HEK293 (cell line): ENCODE measurements at regions not wholly inside any gene's neighbourhood (a gene's known extent, or its start where the extent isn't known, plus 50 kb on each side); places are given as distances from the start of the nearest gene placed in this dataset.
"Not testable (repeated sequence)": the region's sequence is repeated elsewhere in the genome, so short reads cannot be mapped to it uniquely, and the experiment has no call there.

ENCODE experiments used
- CTCF ChIA-PET: fragments of 350-600 bp; formaldehyde crosslinking; extraction: SDS; loops from one replicate; lab custom pipeline; 2021; ENCODE audit warnings: antibody characterized with exemption; lab: Yijun Ruan, JAX
- POLR2A ChIA-PET: fragments of 300-600 bp; formaldehyde crosslinking; extraction: SDS; loops from one replicate; lab custom pipeline; 2020; ENCODE audit warnings: antibody characterized with exemption, inconsistent platforms; lab: Yijun Ruan, JAX
- H3K27ac ChIP-seq: fragments of 200-500 bp; sonication (Bioruptor generic); 2 replicates; pipeline ENCODE4 v1.5.1; 2014; ENCODE audit warnings: low read depth, low read length, control low read depth, inconsistent platforms; ENCODE audit errors: extremely low read depth
- H3K36me3 ChIP-seq, 2 experiments: fragments of 200-500 bp in 1 of 2; sonication (Bioruptor generic) in 1 of 2; 1 replicate in 1 of 2; 2 replicates in 1 of 2; pipeline ENCODE4 v1.5.1; 2014 to 2017; ENCODE audit warnings: inconsistent platforms in 2 of 2, low read length in 2 of 2; ENCODE audit not compliant: control insufficient read depth in 2 of 2, insufficient read depth in 1 of 2
- H3K4me1 ChIP-seq: fragments of 200-500 bp; sonication (Bioruptor generic); 2 replicates; pipeline ENCODE4 v1.5.1; 2014; ENCODE audit warnings: mild to moderate bottlenecking, low read length, inconsistent platforms; ENCODE audit not compliant: control insufficient read depth, insufficient read depth
- H3K4me3 ChIP-seq: 2 replicates; pipeline ENCODE4 v1.5.1; 2011; ENCODE audit warnings: low read depth, mild to moderate bottlenecking, control low read depth, low read length, moderate library complexity
- H3K9me3 ChIP-seq: fragments of 200-500 bp; sonication (Bioruptor generic); 2 replicates; pipeline ENCODE4 v1.5.1; 2014; ENCODE audit warnings: low read depth, low read length, inconsistent platforms; ENCODE audit not compliant: control insufficient read depth, insufficient read depth
- KLF1 ChIP-seq: fragments of 450-650 bp; formaldehyde crosslinking; IDR thresholded peaks from 2 replicates; pipeline ENCODE4 v1.5.1; 2016; ENCODE audit warnings: missing biosample characterization, missing genetic modification characterization
- KLF16 ChIP-seq: fragments of 450-650 bp; formaldehyde crosslinking; IDR thresholded peaks from 2 replicates; pipeline ENCODE4 v1.5.1; 2017; ENCODE audit warnings: missing biosample characterization, missing genetic modification characterization
- KLF9 ChIP-seq: fragments of 450-650 bp; formaldehyde crosslinking; IDR thresholded peaks from 2 replicates; pipeline ENCODE4 v1.5.1; 2016; ENCODE audit warnings: missing biosample characterization, missing genetic modification characterization, low read depth
- OVOL3 ChIP-seq: fragments of 450-650 bp; formaldehyde crosslinking; IDR thresholded peaks from 2 replicates; pipeline ENCODE4 v1.5.1; 2016; ENCODE audit warnings: missing biosample characterization, missing genetic modification characterization
- SP7 ChIP-seq: fragments of 450-650 bp; formaldehyde crosslinking; IDR thresholded peaks from 2 replicates; pipeline ENCODE4 v1.5.1; 2016; ENCODE audit warnings: missing biosample characterization, missing genetic modification characterization
- TSHZ1 ChIP-seq: fragments of 450-650 bp; formaldehyde crosslinking; IDR thresholded peaks from 2 replicates; pipeline ENCODE4 v1.5.1; 2016; ENCODE audit warnings: missing biosample characterization, missing genetic modification characterization, borderline replicate concordance
- WT1 ChIP-seq: fragments of 450-650 bp; formaldehyde crosslinking; IDR thresholded peaks from 2 replicates; pipeline ENCODE4 v1.5.1; 2016; ENCODE audit warnings: missing biosample characterization, missing genetic modification characterization
- ZNF19 ChIP-seq: fragments of 450-650 bp; formaldehyde crosslinking; IDR thresholded peaks from 2 replicates; pipeline ENCODE4; 2016; ENCODE audit warnings: missing biosample characterization, missing genetic modification characterization, low read depth
- ZNF26 ChIP-seq: fragments of 450-650 bp; formaldehyde crosslinking; IDR thresholded peaks from 2 replicates; pipeline ENCODE4 v1.5.1; 2016; ENCODE audit warnings: missing biosample characterization, missing genetic modification characterization
- ZNF394 ChIP-seq: fragments of 450-650 bp; formaldehyde crosslinking; IDR thresholded peaks from 2 replicates; pipeline ENCODE4 v1.5.1; 2016; ENCODE audit warnings: missing biosample characterization, missing genetic modification characterization, mild to moderate bottlenecking, moderate library complexity, borderline replicate concordance
- ZNF398 ChIP-seq: fragments of 450-650 bp; formaldehyde crosslinking; IDR thresholded peaks from 2 replicates; pipeline ENCODE4 v1.5.1; 2017; ENCODE audit warnings: missing biosample characterization, missing genetic modification characterization
- ZNF449 ChIP-seq: fragments of 450-650 bp; formaldehyde crosslinking; IDR thresholded peaks from 2 replicates; pipeline ENCODE4 v1.5.1; 2017; ENCODE audit warnings: missing biosample characterization, mild to moderate bottlenecking, missing genetic modification characterization, moderate library complexity
- ZNF518A ChIP-seq: fragments of 450-650 bp; formaldehyde crosslinking; conservative IDR thresholded peaks from 2 replicates; pipeline ENCODE4 v1.5.1; 2016; ENCODE audit warnings: low read depth, missing biosample characterization, missing genetic modification characterization
- ZNF596 ChIP-seq: fragments of 450-650 bp; IDR thresholded peaks from 2 replicates; pipeline ENCODE4 v1.5.0; 2018; ENCODE audit warnings: missing biosample characterization, mild to moderate bottlenecking, missing genetic modification characterization, moderate library complexity
- ZNF639 ChIP-seq: fragments of 450-650 bp; formaldehyde crosslinking; IDR thresholded peaks from 2 replicates; pipeline ENCODE4 v1.5.1; 2016; ENCODE audit warnings: missing biosample characterization, missing genetic modification characterization

GRCh38 chr6:27642744-27643456 lies 170.0 kb upstream of the ZNF184 start (continued):
- no peak for TF ChIP-seq ZNF596 (tag by site-specific recombination)
- TF ChIP-seq ZNF19 (tag by site-specific recombination): no peak

- CTCF ChIA-PET: interaction anchor here (1.0 kb wide), 1 partner anchor 137 kb away, joined by 3 read pairs; no protein-coding TSS in a partner anchor
- POLR2A ChIA-PET, H3K27ac ChIP-seq, H3K4me3 ChIP-seq, H3K9me3 ChIP-seq, H3K4me1 ChIP-seq, H3K36me3 ChIP-seq: not testable (repeated sequence)
These were observed 163.0 kb upstream of the ZNF184 start for GRCh38 chr6:27635886-27636285.

GRCh38 chr6:27633221-27633688 lies 160.3 kb upstream of the ZNF184 start:
- ChIA-PET CTCF (interaction anchor here (0.6 to 2.3 kb wide), 10 partner anchors 11 to 163 kb away, joined by 3 to 9 read pairs (median 5); no protein-coding TSS in a partner anchor), POLR2A (interaction anchor here (0.6 to 2.2 kb wide), 5 partner anchors 27 to 456 kb away, joined by 3 to 6 read pairs (median 4); a partner anchor contains a TSS)
- not testable (repeated sequence) for H3K27ac ChIP-seq, H3K4me3 ChIP-seq, H3K4me1 ChIP-seq, H3K36me3 ChIP-seq, H3K9me3 ChIP-seq
- TF ChIP-seq ZNF398 (tag by site-specific recombination) (peak; percentile 51), KLF1 (tag by site-specific recombination) (peak; percentile 86), SP7 (tag by site-specific recombination) (peak; percentile 95), ZNF26 (tag by site-specific recombination) (0 out of 2 replicates have a peak, but pooled peaks have one; percentile 15), WT1 (tag by site-specific recombination) (peak; percentile 89), ZNF518A (peak; percentile 60), OVOL3 (0 out of 2 replicates have a peak, but pooled peaks have one; percentile 32), ZNF394 (peak; percentile 60; the same call in 1 of the 2 replicates), TSHZ1 (tag by site-specific recombination) (peak; percentile 64; the same call in 1 of the 2 replicates), KLF9 (peak; percentile 72), ZNF449 (tag by site-specific recombination) (peak; percentile 27; the same call in 1 of the 2 replicates), ZNF639 (tag by site-specific recombination) (peak; percentile 86), KLF16 (tag by site-specific recombination) (peak; percentile 56; the same call in 1 of the 2 replicates)
